ENCODE measurements at regions not wholly inside any gene's neighbourhood (a gene's known extent, or its start where the extent isn't known, plus 50 kb on each side); places are given as distances from the start of the nearest gene placed in this dataset.

DNA sequence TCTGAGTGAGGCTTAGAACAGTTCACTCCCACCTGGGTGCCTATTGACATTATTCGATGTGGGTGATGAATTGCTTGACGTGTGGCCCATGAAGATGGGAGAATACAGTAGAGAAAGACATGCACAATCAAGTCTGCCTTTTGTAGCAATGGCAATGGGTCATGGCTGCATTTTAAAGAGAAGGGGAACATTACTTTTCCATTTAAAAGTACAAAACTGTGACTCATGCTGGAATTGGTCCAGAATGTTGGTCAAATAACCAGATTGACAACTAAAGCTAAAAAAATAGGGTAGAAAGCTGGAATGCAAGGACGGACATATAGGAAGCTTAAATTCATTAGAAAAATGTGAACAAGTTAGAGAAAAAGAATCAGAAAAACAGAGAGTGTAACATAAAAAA is 104.1 kb upstream of the SLC25A13 start:
- TF ChIP-seq, protein P1, sequence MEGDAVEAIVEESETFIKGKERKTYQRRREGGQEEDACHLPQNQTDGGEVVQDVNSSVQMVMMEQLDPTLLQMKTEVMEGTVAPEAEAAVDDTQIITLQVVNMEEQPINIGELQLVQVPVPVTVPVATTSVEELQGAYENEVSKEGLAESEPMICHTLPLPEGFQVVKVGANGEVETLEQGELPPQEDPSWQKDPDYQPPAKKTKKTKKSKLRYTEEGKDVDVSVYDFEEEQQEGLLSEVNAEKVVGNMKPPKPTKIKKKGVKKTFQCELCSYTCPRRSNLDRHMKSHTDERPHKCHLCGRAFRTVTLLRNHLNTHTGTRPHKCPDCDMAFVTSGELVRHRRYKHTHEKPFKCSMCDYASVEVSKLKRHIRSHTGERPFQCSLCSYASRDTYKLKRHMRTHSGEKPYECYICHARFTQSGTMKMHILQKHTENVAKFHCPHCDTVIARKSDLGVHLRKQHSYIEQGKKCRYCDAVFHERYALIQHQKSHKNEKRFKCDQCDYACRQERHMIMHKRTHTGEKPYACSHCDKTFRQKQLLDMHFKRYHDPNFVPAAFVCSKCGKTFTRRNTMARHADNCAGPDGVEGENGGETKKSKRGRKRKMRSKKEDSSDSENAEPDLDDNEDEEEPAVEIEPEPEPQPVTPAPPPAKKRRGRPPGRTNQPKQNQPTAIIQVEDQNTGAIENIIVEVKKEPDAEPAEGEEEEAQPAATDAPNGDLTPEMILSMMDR (IDR thresholded peaks at IDR 0.05): no peak
- TF ChIP-seq EP300 (IDR thresholded peaks at IDR 0.05) (no peak), POLR2AphosphoS5 (IDR thresholded peaks at IDR 0.05) (no peak)

Measured in stomach (tissue), 4 donors.